NCI-H524 (cell line): ENCODE measurements at regions not wholly inside any gene's neighbourhood (a gene's known extent, or its start where the extent isn't known, plus 50 kb on each side); places are given as distances from the start of the nearest gene placed in this dataset.
"Not testable (repeated sequence)": the region's sequence is repeated elsewhere in the genome, so short reads cannot be mapped to it uniquely, and the experiment has no call there.

Source experiments
- DNase-seq, 2 experiments: peaks; one replicate each; lab custom pipeline; 2025; lab: John Stamatoyannopoulos, UW

- no peak for DNase-seq
Observed at GRCh38 chr4:169934794-169935429, 91.3 kb downstream of the MFAP3L start.

DNA sequence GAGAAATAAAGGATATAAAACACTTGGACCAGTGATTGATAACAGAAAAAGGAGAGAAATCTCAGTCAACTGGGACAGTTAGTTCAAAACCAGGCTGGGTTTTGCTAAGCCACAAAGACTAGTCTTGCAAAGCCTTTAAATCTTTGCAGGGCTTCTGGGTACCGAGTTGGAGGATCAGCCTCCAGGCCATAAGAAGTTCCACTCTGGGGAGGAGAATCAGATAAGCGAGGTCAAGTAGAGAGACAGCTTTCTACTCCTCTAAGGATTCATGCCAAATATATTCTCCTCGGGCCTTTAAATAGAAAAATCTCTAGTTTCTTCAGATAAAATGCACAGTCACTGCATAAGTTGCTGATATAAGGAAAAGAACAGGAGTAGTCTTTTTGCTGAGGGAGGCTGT, 92.7 kb downstream of the MFAP3L start:
- DNase-seq: no peak

DNA sequence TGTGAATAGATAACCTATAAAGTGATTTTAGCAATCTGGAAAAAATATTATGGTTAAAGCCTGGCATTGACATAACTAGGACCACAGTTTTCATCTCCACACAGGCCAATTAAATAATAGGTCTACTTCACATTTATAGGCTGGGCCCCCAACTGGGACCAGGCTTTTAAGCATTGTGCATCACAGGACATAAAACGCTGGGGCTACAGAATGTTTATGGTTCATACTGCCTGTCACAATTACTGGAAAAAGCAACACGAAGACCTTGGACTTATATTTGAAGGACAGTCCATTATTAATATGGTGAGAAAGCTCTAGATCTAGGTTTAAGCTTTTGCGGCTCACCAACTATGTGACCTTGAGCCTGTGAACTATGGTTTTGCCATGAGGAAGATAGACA, 94.2 kb downstream of the MFAP3L start:
- no peak for DNase-seq

GRCh38 chr4:169930755-169931154, 95.4 kb downstream of the MFAP3L start:
- DNase-seq: not testable (repeated sequence)

DNA sequence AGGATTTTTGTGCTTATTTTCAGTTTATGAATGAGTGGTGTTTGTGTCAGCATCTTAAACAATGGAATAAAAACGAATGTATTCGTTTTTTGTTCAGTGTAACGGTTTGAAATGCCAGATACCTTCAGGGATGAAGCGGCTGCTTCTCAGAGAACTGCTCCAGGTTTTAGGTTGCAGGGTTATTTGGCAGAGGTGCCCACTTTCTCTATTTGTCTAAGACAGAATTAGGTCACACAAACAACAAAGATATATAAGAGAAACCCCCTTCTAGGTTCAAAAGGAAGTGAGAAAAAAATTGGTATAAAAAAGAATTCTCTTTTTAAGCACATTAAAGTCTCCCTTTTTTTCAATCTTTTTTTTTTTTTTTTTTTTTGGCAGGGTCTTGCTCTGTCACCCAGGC, 98.9 kb downstream of the MFAP3L start:
- DNase-seq: no peak

DNA sequence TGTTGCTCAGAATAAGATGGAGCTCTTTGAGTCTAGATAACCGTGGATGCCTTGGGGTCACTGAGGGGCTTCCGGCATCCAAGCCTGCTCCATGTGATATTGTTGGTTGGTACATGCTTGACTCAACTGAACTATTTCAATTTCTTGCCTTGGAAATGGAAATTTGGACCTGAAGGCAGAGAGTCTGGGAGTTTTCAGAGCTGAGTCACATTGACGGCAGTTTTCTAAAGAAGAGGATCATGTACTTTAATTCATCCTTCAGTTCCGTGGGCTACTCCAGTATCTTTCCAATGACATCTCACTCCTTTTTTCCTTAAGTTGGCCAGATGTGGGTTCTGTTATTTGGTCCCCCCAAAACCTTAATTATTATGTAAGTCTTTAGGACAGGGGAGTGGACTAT, 100.5 kb downstream of the MFAP3L start:
- no peak for DNase-seq

- no peak for DNase-seq
Observed at GRCh38 chr4:169922632-169923276, 103.4 kb downstream of the MFAP3L start.

DNA sequence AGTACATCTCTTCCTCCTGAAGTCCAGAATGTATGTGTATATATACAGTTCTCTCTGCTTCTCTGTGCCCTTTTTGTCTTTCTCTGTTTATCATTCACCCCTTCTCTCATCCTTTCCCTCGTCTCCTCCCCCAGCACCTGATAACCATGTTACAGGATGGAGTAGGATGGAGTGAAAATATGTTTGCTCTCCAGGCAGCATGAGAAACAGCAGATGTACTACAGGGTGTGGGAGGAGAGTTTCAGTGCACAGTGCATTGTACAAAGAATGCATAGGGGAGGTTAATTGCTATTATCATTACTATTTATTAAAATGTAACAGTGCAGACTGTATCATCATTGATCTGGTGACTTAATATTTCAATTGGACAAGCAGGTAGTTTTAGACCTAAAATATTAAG, 104.5 kb downstream of the MFAP3L start:
- DNase-seq: no peak

DNA sequence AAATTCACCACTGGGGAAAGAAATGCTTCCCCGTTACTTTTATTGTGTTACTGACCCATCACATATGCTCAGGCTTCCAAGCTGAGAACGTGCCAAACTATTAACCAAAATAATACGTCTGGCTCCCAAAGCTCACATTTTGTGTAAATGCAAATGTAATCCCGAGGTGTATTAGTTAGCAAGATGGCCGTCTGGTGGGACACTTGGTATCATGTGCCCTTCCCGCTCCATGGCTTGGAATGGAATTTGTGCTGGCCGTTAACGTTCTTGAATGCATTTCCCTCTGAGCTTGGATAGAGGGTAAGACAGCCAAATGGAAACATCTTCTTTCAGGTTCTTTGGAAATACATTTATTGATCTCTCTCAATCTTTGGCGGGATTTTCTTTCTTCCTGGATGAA, 105.0 kb downstream of the MFAP3L start:
- DNase-seq: no peak

DNA sequence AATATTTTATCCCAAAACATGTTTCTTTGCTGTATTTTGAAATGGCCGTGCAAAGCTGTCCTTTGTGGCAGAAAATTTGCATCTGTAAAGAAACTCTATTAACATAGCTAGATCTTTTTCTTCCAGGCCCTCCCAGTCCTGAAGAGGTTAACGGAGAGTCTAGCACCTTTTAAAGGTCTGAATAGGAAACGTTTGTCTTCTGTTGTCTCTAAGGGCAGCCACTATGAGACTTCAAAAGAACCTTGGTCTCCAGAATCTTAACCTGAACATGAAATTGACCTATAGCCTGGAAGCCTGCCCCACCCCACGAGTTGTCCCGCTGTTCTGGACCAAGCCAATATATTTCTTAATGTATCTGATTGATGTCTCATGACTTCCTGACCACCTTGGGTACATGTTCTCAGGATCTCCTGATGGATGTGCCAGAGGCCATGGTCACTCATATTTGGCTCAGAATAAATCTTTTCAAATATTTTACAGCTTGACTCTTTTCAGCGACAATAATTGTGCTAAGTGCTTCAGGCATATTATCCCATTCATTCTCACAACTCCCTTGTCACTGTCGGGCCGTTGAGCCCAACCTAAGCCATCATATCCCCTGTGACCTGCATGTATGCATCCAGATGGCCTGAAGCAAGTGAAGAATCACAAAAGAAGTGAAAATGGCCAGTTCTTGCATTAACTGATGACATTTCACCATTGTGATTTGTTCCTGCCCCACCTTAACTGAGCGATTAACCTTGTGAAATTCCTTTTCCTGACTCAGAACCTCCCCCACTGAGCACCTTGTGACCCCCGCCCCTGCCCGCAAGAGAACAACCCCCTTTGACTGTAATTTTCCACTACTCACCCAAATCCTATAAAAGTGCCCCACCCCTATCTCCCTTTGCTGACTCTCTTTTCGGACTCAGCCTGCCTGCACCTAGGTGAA, 106.7 kb downstream of the MFAP3L start:
- not testable (repeated sequence) for DNase-seq

DNA sequence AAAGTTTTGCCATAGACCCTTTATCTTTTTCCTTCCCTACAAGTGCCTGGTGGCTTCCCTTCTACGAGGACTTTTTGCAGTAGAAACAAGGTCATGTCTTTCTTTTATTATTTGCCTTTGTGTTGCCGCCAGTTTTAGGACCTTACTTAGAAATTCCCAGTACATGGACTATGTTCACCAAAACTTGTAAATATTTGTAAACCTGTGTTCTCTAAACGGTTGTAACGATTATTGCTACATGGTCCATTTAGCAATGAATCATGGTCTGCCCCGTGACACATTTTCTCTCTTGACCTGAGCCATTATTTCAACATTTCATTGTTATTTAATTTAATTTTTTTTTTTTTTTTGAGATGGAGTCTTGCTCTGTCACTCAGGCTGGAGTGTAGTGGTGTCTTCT, 110.7 kb downstream of the MFAP3L start:
- no peak for DNase-seq

DNA sequence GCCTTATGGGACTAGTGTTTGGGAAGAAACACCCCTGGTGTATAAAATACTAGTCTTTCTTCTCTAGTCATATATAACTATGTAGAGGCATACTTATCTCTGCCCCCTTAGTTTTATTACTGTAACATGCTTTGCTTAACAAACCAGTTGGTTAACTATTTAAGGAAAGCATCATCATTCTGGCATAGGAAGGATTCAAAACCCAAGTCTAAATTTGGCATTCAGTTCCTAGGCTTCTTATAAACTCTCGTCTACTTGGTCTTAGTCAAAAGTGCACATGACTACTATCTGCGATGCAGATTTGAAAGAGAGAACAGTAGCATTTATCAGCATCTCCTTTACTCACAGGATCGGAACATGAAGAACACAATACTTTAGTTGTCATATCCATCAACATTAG, 111.3 kb downstream of the MFAP3L start:
- DNase-seq: no peak

DNA sequence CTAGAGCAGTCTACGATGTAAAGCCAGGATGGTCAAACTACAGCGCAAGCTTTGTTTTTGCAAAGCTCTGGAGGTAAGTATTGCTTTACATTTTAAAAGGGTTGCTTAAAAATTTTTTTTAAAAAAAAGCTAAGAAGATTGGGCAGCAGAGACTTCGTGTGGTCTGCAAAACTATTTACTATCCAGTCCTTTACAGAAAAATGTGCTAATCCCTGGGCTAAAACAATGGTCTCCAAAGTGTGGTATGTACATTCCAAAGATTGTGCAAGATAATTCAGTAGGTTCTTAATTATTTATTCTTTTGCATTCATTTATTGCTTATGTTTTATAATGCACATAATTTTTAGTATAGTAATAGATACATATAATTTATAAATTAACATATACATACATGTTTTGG, 113.2 kb downstream of the MFAP3L start:
- no peak for DNase-seq

- no peak for DNase-seq
Observed at GRCh38 chr4:169909897-169910296, 116.3 kb downstream of the MFAP3L start.

DNA sequence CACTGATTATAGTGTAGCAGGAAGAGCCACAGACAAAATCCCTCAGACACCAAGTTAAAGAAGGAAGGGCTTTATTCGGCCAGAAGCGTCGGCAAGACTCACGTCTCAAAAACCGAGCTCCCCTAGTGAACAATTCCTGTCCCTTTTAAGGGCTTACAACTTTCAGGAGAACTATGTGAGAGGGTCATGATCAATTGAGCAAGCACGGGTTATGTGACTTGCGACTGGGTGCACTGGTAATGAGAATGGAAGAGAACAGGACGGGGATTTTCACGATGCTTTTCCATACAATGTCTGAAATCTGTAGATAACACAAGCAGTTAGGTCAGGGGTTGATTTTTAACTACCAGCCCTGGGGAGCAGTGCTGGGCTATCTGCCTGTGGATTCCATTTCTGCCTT, 116.7 kb downstream of the MFAP3L start:
- no peak for DNase-seq

DNA sequence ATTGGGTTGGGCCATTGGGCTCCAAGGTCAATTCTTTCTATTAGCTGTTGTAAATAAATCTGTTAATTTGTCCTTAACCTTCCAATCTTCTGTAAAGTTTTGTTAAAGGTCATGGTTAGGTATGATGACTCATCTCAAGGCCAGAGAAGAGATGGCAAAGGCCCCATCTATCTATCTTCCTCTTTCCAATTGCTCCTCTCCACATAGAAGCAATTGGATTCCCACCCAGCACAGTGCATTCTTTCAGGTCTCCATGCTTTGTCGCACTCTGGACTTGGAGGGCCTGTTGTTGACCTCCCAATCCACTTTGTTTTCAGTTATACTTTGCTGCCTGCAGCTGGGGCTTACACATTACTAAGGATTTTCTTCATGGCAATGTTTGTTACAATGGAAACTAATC, 118.5 kb downstream of the MFAP3L start:
- no peak for DNase-seq

- DNase-seq: no peak
Observed at GRCh38 chr4:169906821-169907220, 119.4 kb downstream of the MFAP3L start.

- DNase-seq: no peak
Observed at GRCh38 chr4:169906104-169906503, 120.1 kb downstream of the MFAP3L start.

DNA sequence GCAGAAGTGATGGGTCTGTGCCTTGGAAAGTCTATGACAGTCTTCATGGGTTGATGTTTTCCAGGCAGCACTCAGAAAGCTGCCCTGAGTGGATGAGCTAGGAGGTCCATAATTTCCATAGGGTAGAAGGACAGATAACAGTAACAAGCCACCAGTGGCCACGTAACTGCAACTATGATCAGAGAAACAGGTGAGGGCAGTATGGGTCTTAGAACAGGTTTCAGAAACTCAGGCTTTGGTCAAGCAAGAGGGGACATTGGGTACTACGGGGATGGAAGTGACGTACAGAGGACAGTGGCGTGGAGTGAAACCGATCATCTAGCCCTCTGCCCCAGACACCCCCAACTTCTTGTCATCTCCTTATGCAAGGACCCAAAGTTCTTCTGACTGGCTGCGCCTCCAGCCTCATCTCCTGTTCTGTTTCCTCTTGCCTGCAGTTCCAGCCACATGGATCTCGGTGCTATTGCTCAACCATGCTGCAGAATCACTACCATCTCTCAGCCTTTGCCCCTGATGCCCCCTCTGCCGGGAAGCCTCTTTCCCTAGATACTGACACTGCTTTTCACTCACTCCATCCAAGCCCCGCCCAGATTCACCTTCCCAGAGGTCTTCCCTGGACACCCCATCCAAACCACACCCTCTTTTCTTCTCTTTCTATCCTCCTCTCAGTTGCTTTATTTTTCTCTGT, 123.4 kb downstream of the MFAP3L start:
- no peak for DNase-seq

GRCh38 chr4:169900241-169900845, 125.9 kb downstream of the MFAP3L start:
- no peak for DNase-seq

DNA sequence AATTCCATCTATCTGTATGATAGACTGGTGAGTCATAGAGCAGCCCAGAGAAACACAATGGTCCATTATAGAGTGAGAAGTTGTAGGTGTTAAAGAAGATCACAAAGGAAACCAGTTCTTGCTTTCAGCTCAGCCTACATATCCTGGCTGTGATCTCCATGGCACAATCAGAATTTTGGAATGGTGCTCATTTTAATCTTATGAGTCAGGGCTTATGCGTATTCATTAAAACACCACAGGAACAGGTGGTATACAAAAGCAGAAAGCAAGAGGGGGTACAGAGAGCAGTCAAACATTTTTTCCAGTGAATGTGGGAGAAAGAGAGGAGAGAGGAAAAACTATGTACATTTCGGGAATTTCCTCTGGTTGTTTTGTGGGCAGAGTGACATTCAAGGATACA, 126.9 kb downstream of the MFAP3L start:
- DNase-seq: no peak

- no peak for DNase-seq
Observed at GRCh38 chr4:169898095-169898494, 128.1 kb downstream of the MFAP3L start.
